ENCODE measurements at regions not wholly inside any gene's neighbourhood (a gene's known extent, or its start where the extent isn't known, plus 50 kb on each side); places are given as distances from the start of the nearest gene placed in this dataset.
"Not testable (repeated sequence)": the region's sequence is repeated elsewhere in the genome, so short reads cannot be mapped to it uniquely, and the experiment has no call there.

GRCh38 chrX:125532411-125533089 is 212.9 kb downstream of the TEX13C start:
- H3K9me3 Mint-ChIP-seq = no peaks in the 10 kb centered on the region
- no peak overlapping the region for H3K27ac Mint-ChIP-seq
- no peaks in the 10 kb centered on the region for H3K4me1 Mint-ChIP-seq (ENCODE audit: low read depth)
- CTCF ChIA-PET = no interaction called here
- no peaks in the 10 kb centered on the region for H3K27me3 Mint-ChIP-seq (ENCODE audit: low read depth)
- no peak overlapping the region for H3K4me3 Mint-ChIP-seq
- no peak for DNase-seq
- intact Hi-C loops (cut with micrococcal nuclease) = no loop called here
- H3K36me3 Mint-ChIP-seq (ENCODE audit: low read depth) = no peaks in the 10 kb centered on the region

- intact Hi-C loops (cut with micrococcal nuclease) = no loop called here
- Mint-ChIP-seq H3K27me3 (ENCODE audit: low read depth) (no peaks in the 10 kb centered on the region), H3K36me3 (ENCODE audit: low read depth) (no peaks in the 10 kb centered on the region), H3K4me3 (no peak overlapping the region), H3K27ac (no peak overlapping the region), H3K4me1 (ENCODE audit: low read depth) (no peaks in the 10 kb centered on the region), H3K9me3 (no peaks in the 10 kb centered on the region)
- CTCF ChIA-PET = no interaction called here
- no peak for DNase-seq
These were observed 213.7 kb downstream of the TEX13C start for GRCh38 chrX:125533352-125533751.

- no peaks in the 10 kb centered on the region for H3K27me3 Mint-ChIP-seq (ENCODE audit: low read depth)
- CTCF ChIA-PET = no interaction called here
- DNase-seq = no peak
- no peak overlapping the region for H3K4me3 Mint-ChIP-seq
- no peaks in the 10 kb centered on the region for H3K4me1 Mint-ChIP-seq (ENCODE audit: low read depth)
- H3K36me3 Mint-ChIP-seq (ENCODE audit: low read depth) = no peaks in the 10 kb centered on the region
- intact Hi-C loops (cut with micrococcal nuclease) = no loop called here
- H3K9me3 Mint-ChIP-seq = peaks cover 2% of the 10 kb centered on the region
- no peak overlapping the region for H3K27ac Mint-ChIP-seq
These were observed 224.5 kb downstream of the TEX13C start for GRCh38 chrX:125544031-125544660.

GRCh38 chrX:125544856-125545255 is 225.2 kb downstream of the TEX13C start:
- CTCF ChIA-PET = no interaction called here
- DNase-seq = no peak
- no peaks in the 10 kb centered on the region for H3K27me3 Mint-ChIP-seq (ENCODE audit: low read depth)
- intact Hi-C loops (cut with micrococcal nuclease) = no loop called here
- no peak overlapping the region for H3K27ac Mint-ChIP-seq
- no peak overlapping the region for H3K4me3 Mint-ChIP-seq
- H3K9me3 Mint-ChIP-seq = peaks cover 1% of the 10 kb centered on the region
- H3K36me3 Mint-ChIP-seq (ENCODE audit: low read depth) = no peaks in the 10 kb centered on the region
- H3K4me1 Mint-ChIP-seq (ENCODE audit: low read depth) = no peaks in the 10 kb centered on the region

- CTCF ChIA-PET = no interaction called here
- Mint-ChIP-seq H3K9me3 (no peaks in the 10 kb centered on the region), H3K36me3 (ENCODE audit: low read depth) (no peaks in the 10 kb centered on the region), H3K27ac (no peak overlapping the region), H3K4me3 (no peak overlapping the region), H3K27me3 (ENCODE audit: low read depth) (no peaks in the 10 kb centered on the region), H3K4me1 (ENCODE audit: low read depth) (no peaks in the 10 kb centered on the region)
- DNase-seq = no peak
- intact Hi-C loops (cut with micrococcal nuclease) = no loop called here
These were observed 257.8 kb downstream of the TEX13C start for GRCh38 chrX:125577479-125577878.

GRCh38 chrX:125604448-125604847 is 284.8 kb downstream of the TEX13C start:
- Mint-ChIP-seq H3K27me3 (ENCODE audit: low read depth) (no peaks in the 10 kb centered on the region), H3K4me1 (ENCODE audit: low read depth) (no peaks in the 10 kb centered on the region), H3K9me3 (no peaks in the 10 kb centered on the region), H3K36me3 (ENCODE audit: low read depth) (no peaks in the 10 kb centered on the region), H3K4me3 (no peak overlapping the region), H3K27ac (no peak overlapping the region)
- intact Hi-C loops (cut with micrococcal nuclease) = no loop called here
- CTCF ChIA-PET = no interaction called here
- no peak for DNase-seq

GRCh38 chrX:125605145-125605544 is 285.5 kb downstream of the TEX13C start:
- CTCF ChIA-PET = no interaction called here
- H3K27me3 Mint-ChIP-seq (ENCODE audit: low read depth) = no peaks in the 10 kb centered on the region
- intact Hi-C loops (cut with micrococcal nuclease) = no loop called here
- no peak overlapping the region for H3K27ac Mint-ChIP-seq
- no peak overlapping the region for H3K4me3 Mint-ChIP-seq
- no peak for DNase-seq
- no peaks in the 10 kb centered on the region for H3K9me3 Mint-ChIP-seq
- no peaks in the 10 kb centered on the region for H3K4me1 Mint-ChIP-seq (ENCODE audit: low read depth)
- no peaks in the 10 kb centered on the region for H3K36me3 Mint-ChIP-seq (ENCODE audit: low read depth)

- intact Hi-C loops (cut with micrococcal nuclease); H3K4me1 Mint-ChIP-seq (ENCODE audit: low read depth); DNase-seq; H3K4me3 Mint-ChIP-seq; H3K27ac Mint-ChIP-seq; CTCF ChIA-PET; H3K9me3 Mint-ChIP-seq; H3K36me3 Mint-ChIP-seq (ENCODE audit: low read depth); H3K27me3 Mint-ChIP-seq (ENCODE audit: low read depth): not testable (repeated sequence)
These were observed 295.1 kb downstream of the TEX13C start for GRCh38 chrX:125614591-125615343.

GRCh38 chrX:125620715-125621587 is 301.3 kb downstream of the TEX13C start:
- DNase-seq = no peak
- H3K4me3 Mint-ChIP-seq = no peak overlapping the region
- no peaks in the 10 kb centered on the region for H3K4me1 Mint-ChIP-seq (ENCODE audit: low read depth)
- no peak overlapping the region for H3K27ac Mint-ChIP-seq
- CTCF ChIA-PET = no interaction called here
- intact Hi-C loops (cut with micrococcal nuclease) = no loop called here
- no peaks in the 10 kb centered on the region for H3K27me3 Mint-ChIP-seq (ENCODE audit: low read depth)
- no peaks in the 10 kb centered on the region for H3K36me3 Mint-ChIP-seq (ENCODE audit: low read depth)
- H3K9me3 Mint-ChIP-seq = no peaks in the 10 kb centered on the region

- no peak for DNase-seq
- Mint-ChIP-seq H3K36me3 (ENCODE audit: low read depth) (no peaks in the 10 kb centered on the region), H3K9me3 (no peaks in the 10 kb centered on the region), H3K27ac (no peak overlapping the region), H3K4me3 (no peak overlapping the region), H3K27me3 (ENCODE audit: low read depth) (no peaks in the 10 kb centered on the region), H3K4me1 (ENCODE audit: low read depth) (no peaks in the 10 kb centered on the region)
- intact Hi-C loops (cut with micrococcal nuclease) = no loop called here
- CTCF ChIA-PET = no interaction called here
These were observed 301.9 kb downstream of the TEX13C start for GRCh38 chrX:125621588-125621927.

- no peaks in the 10 kb centered on the region for H3K36me3 Mint-ChIP-seq (ENCODE audit: low read depth)
- intact Hi-C loops (cut with micrococcal nuclease) = no loop called here
- DNase-seq = no peak
- H3K27ac Mint-ChIP-seq = no peak overlapping the region
- CTCF ChIA-PET = no interaction called here
- no peaks in the 10 kb centered on the region for H3K4me1 Mint-ChIP-seq (ENCODE audit: low read depth)
- peaks cover 2% of the 10 kb centered on the region for H3K27me3 Mint-ChIP-seq (ENCODE audit: low read depth)
- H3K4me3 Mint-ChIP-seq = no peak overlapping the region
- no peaks in the 10 kb centered on the region for H3K9me3 Mint-ChIP-seq
These were observed 303.2 kb downstream of the TEX13C start for GRCh38 chrX:125622899-125623298.

GRCh38 chrX:125627676-125628075 is 308.0 kb downstream of the TEX13C start:
- no peaks in the 10 kb centered on the region for H3K9me3 Mint-ChIP-seq
- no peak overlapping the region for H3K4me3 Mint-ChIP-seq
- no peak for DNase-seq
- peaks cover 2% of the 10 kb centered on the region for H3K27me3 Mint-ChIP-seq (ENCODE audit: low read depth)
- CTCF ChIA-PET = no interaction called here
- H3K36me3 Mint-ChIP-seq (ENCODE audit: low read depth) = no peaks in the 10 kb centered on the region
- no peak overlapping the region for H3K27ac Mint-ChIP-seq
- intact Hi-C loops (cut with micrococcal nuclease) = no loop called here
- no peaks in the 10 kb centered on the region for H3K4me1 Mint-ChIP-seq (ENCODE audit: low read depth)
